ENCODE measurements at regions not wholly inside any gene's neighbourhood (a gene's known extent, or its start where the extent isn't known, plus 50 kb on each side); places are given as distances from the start of the nearest gene placed in this dataset.

GRCh38 chr13:29909081-29909730, 58.8 kb upstream of the UBL3 start:
- TF ChIP-seq CTCF (conservative IDR thresholded peaks at IDR 0.05; ENCODE audit: low read length) (no peak), EZH2phosphoT487 (IDR thresholded peaks at IDR 0.05; ENCODE audit: borderline replicate concordance, low read depth, low read length) (no peak)

Measured in OCI-LY7 (cell line).